ENCODE measurements at regions not wholly inside any gene's neighbourhood (a gene's known extent, or its start where the extent isn't known, plus 50 kb on each side); places are given as distances from the start of the nearest gene placed in this dataset.

- no peak for TF ChIP-seq CTCF (IDR thresholded peaks at IDR 0.05; ENCODE audit: control insufficient read depth, insufficient read depth, low read depth, low read length, missing control alignments)
- no peak overlapping the region for H3K4me3 ChIP-seq (ENCODE audit: control insufficient read depth, low read depth, low read length)
- DNase-seq (ENCODE audit: low read depth), result no peak
These were observed 389.2 kb upstream of the NFE2L3 start for GRCh38 chr7:25762511-25763462.

GRCh38 chr7:25763463-25763860 is 388.5 kb upstream of the NFE2L3 start:
- TF ChIP-seq CTCF (IDR thresholded peaks at IDR 0.05; ENCODE audit: control insufficient read depth, insufficient read depth, low read depth, low read length, missing control alignments), result no peak
- DNase-seq (ENCODE audit: low read depth), result no peak
- H3K4me3 ChIP-seq (ENCODE audit: control insufficient read depth, low read depth, low read length), result no peak overlapping the region

- TF ChIP-seq CTCF (IDR thresholded peaks at IDR 0.05; ENCODE audit: control insufficient read depth, insufficient read depth, low read depth, low read length, missing control alignments), result no peak
- DNase-seq (ENCODE audit: low read depth), result no peak
- no peak overlapping the region for H3K4me3 ChIP-seq (ENCODE audit: control insufficient read depth, low read depth, low read length)
These were observed 386.8 kb upstream of the NFE2L3 start for GRCh38 chr7:25765110-25765655.

- no peak for DNase-seq (ENCODE audit: low read depth)
- no peak for TF ChIP-seq CTCF (IDR thresholded peaks at IDR 0.05; ENCODE audit: control insufficient read depth, insufficient read depth, low read depth, low read length, missing control alignments)
- no peak overlapping the region for H3K4me3 ChIP-seq (ENCODE audit: control insufficient read depth, low read depth, low read length)
These were observed 381.8 kb upstream of the NFE2L3 start for GRCh38 chr7:25770235-25770634.

- no peak overlapping the region for H3K4me3 ChIP-seq (ENCODE audit: control insufficient read depth, low read depth, low read length)
- DNase-seq (ENCODE audit: low read depth), result no peak
- no peak for TF ChIP-seq CTCF (IDR thresholded peaks at IDR 0.05; ENCODE audit: control insufficient read depth, insufficient read depth, low read depth, low read length, missing control alignments)
These were observed 381.3 kb upstream of the NFE2L3 start for GRCh38 chr7:25770670-25771069.

- TF ChIP-seq CTCF (IDR thresholded peaks at IDR 0.05; ENCODE audit: control insufficient read depth, insufficient read depth, low read depth, low read length, missing control alignments), result no peak
- no peak overlapping the region for H3K4me3 ChIP-seq (ENCODE audit: control insufficient read depth, low read depth, low read length)
- no peak for DNase-seq (ENCODE audit: low read depth)
These were observed 380.5 kb upstream of the NFE2L3 start for GRCh38 chr7:25771491-25771890.
